ENCODE measurements at regions not wholly inside any gene's neighbourhood (a gene's known extent, or its start where the extent isn't known, plus 50 kb on each side); places are given as distances from the start of the nearest gene placed in this dataset.

DNA sequence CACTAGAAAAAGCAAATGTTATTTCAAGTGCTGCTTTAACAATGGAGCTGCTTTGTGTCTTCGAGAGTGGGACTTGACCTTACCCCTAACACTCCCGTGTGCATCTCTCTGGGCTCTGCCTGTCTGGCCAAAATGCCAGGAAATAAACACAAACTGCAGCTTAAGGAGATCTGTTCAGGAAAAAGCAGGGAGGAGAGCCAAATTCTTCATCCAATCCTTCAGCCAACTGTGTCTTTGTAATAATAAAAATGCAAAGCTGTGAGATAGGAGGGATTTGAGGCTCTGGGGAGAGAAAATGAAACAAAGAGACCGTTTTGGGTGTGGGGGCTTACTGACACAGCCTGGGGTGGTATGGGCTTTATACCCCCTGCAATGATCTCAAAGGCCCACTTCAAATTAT lies 85.8 kb upstream of the WSCD2 start:
- DNase-seq = no peak

- no peak for DNase-seq
Measured at GRCh38 chr12:108043750-108044533, 85.1 kb upstream of the WSCD2 start.

- DNase-seq = no peak
Measured at GRCh38 chr12:108046135-108046534, 83.0 kb upstream of the WSCD2 start.

- no peak for DNase-seq
Measured at GRCh38 chr12:108046650-108047049, 82.4 kb upstream of the WSCD2 start.

DNA sequence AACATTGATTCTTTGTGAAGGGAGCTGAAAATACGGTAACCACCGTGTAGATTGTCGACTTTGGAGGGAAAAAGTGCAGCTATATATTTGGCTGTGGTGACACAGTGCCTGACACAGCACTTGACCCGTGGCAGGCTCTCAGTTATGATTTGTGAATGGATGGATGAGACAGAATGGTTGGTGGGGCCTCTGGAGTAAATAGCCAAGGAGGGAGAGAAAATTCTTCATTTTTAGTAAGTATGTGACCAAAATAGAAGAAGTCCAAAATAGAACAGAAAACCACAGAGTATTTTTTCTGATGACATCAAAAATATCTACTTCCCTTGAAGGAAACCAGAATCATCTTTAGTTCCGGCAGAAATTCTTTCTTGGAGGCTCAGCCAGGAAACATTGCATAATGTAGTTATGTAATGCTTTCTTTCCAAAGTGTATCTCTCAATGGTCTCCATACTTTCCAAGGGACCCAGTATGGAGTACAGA lies 82.0 kb upstream of the WSCD2 start:
- DNase-seq = no peak

DNA sequence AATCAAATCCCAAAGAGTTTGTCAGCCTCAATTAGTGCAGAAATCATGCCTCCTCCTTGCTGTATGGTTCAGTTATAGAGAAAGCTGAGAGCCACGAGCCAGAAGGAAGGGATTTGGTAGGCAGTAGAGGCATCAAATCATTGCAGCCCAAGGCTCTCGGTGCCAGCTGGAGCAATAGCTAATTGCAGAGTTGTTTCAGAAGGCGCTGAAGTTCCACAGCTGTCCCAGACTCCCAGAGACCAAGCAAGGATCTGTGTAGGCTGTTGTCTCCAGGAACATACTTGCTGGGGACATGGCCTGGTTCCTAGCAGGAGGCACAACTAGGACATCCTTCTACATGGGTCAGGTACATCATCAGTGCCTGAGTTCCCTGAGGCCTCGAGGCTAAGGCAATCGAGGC lies 80.4 kb upstream of the WSCD2 start:
- no peak for DNase-seq

GRCh38 chr12:108050696-108051095 lies 78.4 kb upstream of the WSCD2 start:
- no peak for DNase-seq

- no peak for DNase-seq
Measured at GRCh38 chr12:108052260-108052659, 76.8 kb upstream of the WSCD2 start.

DNA sequence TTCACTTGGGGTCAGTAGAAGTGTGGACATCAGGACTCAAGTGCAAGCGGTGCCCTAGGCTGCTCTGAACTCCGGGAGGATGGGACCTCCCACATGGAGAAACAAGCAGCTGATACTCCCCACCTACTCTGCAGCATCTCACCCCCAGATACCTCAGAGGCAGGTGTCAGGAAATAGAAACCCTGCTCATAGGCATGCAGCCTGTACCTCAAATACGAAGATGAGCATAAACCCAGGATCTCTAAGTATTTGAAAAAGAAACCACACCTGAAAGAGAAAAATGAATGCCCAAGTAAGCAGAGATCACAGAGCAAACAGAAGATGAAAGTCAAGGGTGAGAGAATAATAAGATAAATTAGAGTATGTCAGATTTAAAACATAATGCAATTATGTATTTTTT lies 75.6 kb upstream of the WSCD2 start:
- DNase-seq = no peak

DNA sequence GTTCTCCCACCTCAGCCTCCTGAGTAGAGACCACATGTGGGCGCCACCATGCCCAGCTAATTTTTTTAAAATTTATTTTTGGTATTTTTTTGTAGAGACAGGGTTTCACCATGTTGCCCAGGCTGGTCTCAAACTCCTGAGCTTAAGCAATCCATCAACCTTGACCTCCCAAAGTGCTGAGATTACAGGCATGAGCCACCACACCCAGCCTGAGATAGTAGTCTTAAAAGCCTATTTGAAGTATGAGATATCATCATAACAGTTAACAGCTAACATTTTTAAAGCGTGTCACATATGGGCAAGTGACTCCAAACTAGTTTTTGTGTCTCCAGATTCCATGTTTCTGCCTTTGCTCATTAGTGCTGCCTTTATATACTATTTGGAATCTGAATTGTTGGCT lies 74.6 kb upstream of the WSCD2 start:
- DNase-seq = no peak

GRCh38 chr12:108055141-108055540 lies 73.9 kb upstream of the WSCD2 start:
- DNase-seq = no peak

- DNase-seq = no peak
Measured at GRCh38 chr12:108060067-108060466, 69.0 kb upstream of the WSCD2 start.

DNA sequence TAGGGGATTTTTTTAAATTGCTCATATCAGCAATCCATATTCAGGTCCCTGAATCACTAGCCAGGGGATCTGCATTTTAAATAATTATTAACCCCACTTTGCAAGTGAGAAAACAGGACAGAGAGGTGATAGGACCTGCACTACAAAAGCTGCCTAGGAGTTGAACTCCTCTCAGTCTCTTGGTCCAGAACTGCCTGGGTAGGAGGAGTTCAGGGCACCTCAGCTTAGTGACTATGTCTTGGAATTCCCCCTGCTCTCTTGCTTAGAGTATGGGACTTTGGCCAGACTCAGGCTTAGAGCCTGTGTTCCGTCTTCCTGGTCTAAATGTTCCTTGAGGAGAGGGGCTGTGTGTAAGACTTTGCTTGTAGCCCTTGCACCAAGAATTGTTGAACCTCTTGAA lies 68.2 kb upstream of the WSCD2 start:
- no peak for DNase-seq

DNA sequence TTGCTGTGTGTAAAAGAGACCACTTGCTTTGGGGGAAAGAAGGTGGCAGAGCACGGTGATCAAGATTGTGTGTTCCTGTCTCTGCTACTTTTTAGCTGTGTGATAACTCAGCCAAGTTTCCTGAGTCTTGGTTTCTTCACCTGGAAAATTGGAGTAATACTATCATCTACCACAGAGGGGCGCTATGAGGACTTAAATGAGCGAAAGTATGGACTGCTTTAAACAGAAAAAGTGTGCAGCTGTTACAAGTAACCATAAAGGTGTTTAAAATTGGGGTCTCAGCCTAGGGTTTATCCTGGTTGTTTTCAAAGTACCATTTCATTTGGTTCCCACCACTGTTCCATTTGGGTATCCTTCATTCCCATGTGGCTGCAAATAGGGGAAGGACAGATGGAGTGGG lies 65.9 kb upstream of the WSCD2 start:
- DNase-seq = no peak

DNA sequence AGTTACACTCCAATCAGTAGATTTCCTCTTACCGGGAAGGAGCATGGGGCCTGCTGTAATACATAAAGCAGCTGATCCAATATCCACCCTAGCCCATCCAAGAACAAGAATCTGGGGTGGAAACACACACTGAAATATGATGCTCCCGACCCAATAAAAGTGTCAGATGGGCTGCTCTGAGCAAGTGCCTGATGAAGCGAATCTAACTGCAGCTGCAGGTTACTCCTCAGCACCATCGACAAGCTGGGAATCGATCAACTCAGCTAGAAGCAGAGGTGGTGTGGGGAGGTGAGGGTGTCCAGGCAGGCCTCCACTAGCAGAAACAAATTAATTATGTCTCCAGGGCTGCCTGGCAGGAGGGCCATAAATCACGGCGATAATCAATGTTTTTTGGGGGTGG lies 64.0 kb upstream of the WSCD2 start:
- no peak for DNase-seq

GRCh38 chr12:108066583-108067577 lies 62.2 kb upstream of the WSCD2 start:
- no peak for DNase-seq

- DNase-seq = no peak
Measured at GRCh38 chr12:108069651-108070165, 59.4 kb upstream of the WSCD2 start.

- no peak for DNase-seq
Measured at GRCh38 chr12:108075561-108075960, 53.5 kb upstream of the WSCD2 start.

- DNase-seq = no peak
Measured at GRCh38 chr12:108076556-108076955, 52.5 kb upstream of the WSCD2 start.

DNA sequence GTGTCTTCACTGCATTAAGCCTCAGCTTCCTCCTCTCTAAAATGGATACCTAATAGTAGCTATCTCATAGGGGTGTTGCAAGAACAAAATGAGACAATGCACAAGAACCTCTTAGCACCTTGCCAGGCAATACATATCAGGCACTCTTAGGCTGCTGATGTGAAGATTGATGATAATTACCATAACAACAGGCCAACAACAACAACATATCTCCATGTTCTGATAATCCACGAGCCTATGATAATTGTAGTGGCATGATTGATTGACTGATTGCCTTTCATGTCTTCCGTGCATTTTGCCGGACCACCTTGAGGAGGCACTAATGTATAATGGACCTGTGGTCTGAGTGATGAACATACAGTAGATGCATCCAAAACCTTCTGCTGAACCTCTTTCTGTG lies 50.7 kb upstream of the WSCD2 start:
- DNase-seq = no peak

All from stimulated activated CD8-positive, alpha-beta memory T cell treated with anti-CD3 and anti-CD28 coated beads, Interleukin-4, amount 100 ng/mL, for 48 hours (primary cell).